HS-5 (cell line): ENCODE measurements at regions not wholly inside any gene's neighbourhood (a gene's known extent, or its start where the extent isn't known, plus 50 kb on each side); places are given as distances from the start of the nearest gene placed in this dataset.
"Not testable (repeated sequence)": the region's sequence is repeated elsewhere in the genome, so short reads cannot be mapped to it uniquely, and the experiment has no call there.

Experiments used
- DNase-seq: peaks from one replicate; pipeline ENCODE4 v3.0.0-alpha.2; 2012; ENCODE audit warnings: low read depth

DNA sequence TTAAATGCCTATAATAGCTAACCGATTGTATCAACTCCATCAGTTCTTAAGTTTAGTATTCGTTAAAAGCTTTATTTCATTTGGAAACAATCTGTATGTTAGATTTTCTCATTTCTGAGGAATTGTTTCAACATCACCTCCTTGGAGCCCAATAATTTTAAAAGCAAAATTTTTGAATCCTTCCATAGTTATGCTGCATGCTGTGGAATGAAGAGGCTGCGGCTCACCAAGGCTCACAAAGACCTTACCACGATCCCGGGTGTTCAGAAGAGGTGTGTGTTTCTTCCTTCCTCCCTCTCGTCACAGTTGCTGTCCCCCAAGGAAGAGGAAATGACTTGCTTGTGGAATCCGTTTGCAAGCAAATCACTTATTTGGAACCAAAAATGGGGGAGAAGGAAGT is 143.8 kb downstream of the FGF1 start:
- DNase-seq = no peak

DNA sequence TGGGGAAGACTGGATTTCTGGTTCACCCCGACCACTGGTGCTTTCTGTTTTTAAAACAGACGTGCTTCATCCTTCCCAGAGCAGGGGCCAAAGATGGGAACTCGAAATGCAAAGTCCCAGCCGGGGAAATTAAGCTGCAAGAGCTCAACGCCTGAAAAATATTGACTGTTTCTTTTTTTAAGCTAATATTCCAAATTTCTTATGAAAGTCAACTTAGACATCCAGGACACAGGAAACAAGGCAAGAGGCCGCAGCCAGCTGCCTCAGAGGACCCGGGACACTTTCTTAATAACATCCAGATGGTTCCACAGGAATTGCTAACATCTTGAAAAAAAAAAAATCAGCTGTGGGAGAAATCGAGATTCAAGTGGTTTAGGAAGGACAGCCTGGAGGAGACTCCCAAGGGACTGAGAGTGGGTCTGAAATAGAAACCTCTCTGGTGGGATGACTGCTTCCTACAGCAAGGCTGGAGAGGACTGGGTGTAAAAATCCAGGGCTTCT is 144.9 kb downstream of the FGF1 start:
- DNase-seq = peak; percentile 47

DNA sequence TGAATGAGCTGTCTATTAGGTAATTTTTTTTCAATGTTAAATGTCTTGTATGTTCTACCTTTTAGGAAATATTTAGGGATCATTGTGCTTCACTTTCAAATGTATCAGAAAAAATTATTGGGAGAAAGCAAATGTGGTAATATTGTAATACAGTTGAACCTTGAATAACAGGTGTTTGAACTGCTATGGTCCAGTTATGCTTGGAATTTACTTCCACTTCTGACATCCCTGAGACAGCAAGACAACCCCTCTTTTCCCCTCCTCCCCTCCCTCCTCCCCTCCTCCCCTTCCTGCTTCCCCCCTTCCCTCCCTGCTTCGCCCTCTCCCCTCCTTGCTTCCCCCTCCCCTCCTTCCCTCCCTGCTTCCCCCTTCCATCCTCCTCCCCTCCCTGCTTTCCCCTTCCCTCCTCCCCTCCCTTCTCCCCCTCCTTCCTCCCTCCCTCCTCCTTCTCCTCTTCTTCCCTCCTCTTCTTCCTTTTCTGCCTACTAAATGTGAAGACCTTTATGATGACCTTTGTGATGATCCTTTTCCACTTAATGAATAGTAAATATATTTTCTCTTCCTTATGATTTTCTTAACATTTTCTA is 146.6 kb downstream of the FGF1 start:
- DNase-seq = no peak

DNA sequence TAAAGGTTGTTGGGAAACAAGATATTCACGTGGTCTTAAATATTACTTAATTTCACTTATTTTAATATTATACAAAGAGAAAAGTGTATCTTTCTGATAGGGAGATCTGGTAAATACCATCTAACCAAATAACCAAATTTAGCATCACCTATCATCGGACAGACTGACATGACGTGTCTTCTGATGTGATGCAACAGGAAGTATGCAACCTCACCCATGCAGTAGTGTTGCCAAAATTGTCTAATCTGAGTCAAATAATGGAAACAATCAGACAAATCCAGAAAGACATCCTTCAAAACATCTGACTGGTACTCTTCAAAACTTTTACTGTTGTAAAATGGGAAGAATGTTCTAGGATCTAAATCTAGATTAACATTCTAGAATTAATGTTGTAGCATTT is 148.0 kb downstream of the FGF1 start:
- no peak for DNase-seq

DNA sequence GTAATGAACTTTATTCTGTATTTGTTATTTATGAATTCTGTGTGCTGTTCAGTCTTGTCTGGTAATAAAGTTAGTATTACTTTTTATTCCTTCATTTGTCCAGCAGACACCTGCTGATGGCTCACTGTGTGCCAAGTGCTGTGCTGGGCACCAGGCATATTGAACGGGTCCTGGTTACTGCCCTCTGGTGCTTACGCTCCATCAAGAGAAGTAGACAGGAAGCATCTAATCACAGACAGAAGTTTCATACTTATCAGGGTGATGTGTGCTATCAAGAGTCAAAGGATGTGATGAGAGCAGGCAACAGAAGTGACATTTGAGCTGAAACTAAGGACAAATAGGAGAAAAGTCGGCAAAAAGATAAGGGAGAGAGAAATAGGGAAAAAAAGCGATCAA is 153.1 kb downstream of the FGF1 start:
- no peak for DNase-seq

DNA sequence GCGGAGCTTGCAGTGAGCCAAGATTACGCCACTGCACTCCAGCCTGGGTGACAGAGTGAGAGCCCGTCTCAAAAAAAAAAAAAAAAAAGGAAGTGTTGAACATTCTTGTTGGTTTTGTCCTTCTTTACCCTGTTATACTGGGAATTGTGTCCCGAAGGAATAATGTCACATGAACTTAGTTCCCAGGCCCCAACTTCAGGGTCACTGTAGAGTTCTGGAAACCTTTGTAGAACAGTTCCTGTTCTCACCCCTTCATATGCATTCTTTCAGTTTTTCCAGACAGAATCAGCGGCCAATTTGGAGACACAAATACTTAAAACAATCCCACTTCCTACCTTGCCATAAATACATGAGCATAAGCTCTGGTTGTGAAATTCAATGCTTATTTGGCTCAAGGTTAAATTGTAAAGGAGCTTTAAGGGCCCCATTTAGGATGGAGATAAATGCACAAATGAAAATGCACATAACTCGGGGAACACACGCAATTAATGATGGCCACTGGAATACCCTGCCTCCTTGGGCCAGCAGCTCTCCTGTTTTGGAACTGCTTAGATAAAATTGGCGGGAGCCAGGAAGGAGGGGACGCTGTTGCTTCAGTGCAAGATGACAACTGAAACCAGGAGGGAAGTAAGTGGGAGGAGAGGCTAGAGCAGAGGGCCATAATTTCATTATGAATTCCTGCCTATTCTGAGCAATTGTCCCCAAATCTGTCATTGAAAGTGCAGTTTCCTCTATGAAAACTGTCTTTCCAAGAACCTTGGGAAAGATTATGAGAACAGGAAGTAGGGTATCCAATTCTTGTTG is 153.7 kb downstream of the FGF1 start:
- DNase-seq = no peak

DNA sequence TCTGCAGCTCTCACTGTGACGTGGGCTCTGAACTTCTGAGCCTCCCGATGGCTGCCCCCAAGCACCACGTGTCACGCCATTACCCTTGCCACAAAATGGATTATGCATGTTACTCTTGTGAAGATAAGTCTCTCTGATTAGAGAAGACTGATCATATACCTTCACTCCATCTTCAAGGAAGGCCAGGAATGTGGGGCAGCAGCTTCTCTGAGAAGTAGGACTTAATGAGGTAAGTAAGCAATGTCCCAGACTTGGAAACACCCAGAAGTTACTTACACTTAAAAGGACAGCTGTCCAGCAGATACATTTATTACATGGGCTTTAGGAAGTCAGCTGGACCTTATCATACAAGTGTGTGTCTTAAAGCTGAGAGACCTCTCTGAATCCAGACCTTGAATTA is 155.0 kb downstream of the FGF1 start:
- DNase-seq = no peak

DNA sequence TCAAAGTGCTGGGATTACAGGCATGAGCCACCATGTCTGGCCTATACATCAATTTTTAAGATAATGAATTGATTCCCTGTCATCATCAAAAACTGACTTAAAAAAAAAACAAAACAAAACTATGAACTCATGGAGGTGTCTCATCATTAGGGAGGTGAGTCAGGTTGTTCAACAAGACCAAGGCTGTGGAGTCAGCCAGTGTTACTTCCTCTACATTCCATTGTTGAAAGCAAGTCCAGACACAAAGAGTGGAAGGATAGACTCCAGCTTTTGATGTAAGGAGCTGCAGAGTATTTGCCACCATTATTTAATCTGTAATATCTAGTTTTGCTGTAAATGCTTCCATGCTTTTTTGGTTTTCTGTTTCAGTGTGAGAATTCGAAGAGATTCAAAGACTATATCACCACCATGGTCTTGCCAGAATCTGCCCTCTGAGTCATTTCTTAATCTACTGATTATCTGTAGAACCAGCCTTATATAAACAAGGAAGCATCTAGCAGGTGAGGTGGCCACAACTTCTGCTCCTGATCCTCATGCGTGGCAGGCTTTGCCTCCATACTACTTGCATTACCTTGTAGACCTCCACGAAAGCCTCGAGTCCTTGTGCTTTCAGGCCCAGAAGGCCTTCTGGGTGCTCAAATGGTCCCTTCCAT is 156.1 kb downstream of the FGF1 start:
- DNase-seq = peak; percentile 76

DNA sequence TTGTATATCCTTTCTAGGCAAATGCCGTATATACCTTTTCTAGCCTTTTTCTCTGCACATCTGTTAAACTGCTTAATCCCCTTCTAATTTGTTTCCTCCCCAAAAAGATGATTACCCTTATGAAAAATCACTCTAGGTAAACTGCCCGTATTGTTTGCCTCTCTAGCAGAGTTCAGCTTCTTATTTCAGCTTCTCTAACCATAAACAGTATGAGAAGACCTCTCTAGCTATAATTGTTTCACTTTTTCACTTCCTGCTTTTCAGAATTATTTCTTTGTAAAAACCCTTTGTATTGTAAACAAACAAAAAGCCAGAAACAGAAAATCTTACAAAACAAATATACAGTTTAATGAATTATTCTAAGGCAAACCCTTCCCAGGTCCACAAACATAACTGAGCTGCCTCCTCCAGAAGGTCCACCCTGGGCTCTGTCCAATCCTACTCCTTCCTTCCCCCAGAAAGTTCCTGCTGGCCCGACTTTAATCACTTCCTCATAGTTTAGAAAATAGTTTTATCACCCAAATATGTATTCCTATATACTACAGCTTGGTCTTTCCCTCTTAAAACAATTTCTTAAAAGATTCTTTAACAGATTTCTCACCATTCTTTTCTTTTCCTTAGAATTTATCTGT is 158.1 kb downstream of the FGF1 start:
- no peak for DNase-seq

DNA sequence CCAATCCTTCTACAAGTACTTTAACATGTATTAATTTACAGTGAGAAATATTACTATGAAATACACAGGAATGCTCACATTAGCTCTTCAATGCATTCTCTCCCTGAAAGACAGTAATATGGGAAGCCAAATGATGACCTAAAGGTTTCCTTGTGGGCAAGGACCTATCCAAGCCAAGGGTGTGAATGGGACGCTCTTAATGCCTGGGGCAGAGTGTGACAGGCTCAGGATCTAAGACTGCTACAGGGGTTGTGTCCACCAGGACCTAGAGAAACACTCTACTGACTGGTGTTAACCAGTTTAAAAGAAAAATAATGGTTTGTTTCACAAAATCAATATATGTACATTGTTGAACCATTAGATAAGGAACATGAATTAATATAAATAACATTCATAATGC is 158.7 kb downstream of the FGF1 start:
- no peak for DNase-seq

DNA sequence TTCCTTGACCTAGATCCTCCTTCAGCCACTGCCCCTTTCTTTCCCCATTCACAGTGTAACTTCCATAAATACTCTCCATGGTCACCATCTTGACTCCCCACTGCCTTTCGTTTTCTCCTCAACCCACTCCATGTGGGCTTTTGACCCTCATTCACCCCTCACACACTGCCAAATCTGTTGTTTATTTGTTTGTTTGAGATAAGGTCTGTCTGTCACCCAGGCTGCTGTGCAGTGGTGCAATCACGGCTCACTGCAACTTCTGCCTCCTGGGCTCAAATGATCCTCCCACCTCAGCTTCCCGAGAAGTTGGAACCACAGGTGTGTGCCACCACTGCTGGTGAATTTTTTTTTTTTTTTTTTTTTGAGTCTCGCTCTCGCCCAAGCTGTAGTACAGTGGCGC is 162.9 kb downstream of the FGF1 start:
- DNase-seq = no peak

DNA sequence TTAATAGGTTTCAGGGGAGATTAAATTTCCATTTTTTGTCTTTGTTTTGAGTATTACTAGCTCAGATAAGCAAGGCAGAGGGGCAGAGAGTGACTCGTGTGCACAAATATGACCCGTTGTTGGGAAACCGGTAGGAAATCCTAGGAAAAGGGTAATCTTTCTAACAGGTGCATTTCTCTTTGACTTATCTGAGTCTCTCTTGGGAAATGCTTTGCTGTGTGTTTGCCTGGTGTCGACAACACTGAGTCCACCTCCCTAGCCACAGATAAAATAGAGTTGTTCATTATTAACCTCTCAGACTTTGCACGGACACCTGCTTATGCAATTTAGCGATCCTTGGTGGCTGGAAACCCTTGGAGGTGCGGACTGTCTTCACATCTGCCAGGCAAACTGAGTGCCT is 164.2 kb downstream of the FGF1 start:
- DNase-seq = no peak

DNA sequence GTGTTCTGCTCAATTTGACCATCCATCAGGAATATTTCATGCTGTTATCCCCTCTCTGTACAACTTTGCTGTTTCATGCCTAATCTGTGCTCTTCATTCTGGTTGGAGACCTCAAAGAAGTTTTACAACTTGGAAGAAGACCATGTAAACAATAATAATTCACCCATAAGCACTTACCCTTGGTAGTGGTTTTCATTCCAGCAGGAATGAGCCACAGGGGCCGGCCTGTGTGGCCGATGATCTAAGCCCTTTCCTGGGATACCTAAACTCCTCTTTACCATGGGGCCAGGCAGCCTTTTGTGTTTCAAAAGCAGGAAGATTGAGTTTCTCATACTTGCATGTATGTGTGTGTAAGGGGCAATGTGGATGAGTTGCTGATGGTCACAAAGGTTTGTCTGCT is 165.0 kb downstream of the FGF1 start:
- no peak for DNase-seq

DNA sequence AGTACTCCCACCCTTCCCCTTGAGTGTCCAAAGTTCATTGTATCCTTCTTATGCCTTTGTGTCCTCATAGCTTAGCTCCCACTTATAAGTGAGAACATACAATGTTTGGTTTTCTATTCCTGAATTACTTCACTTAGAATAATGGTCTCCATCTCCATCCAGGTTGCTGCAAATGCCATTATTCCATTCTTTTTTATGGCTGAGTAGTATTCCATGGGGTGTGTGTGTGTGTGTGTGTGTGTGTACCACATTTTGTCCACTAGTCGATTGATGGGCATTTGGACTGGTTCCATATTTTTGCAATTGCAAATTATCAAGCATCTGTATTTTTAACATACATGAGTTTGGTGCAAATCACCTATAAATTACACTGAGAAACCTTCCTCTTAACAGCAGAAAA is 166.0 kb downstream of the FGF1 start:
- not testable (repeated sequence) for DNase-seq

DNA sequence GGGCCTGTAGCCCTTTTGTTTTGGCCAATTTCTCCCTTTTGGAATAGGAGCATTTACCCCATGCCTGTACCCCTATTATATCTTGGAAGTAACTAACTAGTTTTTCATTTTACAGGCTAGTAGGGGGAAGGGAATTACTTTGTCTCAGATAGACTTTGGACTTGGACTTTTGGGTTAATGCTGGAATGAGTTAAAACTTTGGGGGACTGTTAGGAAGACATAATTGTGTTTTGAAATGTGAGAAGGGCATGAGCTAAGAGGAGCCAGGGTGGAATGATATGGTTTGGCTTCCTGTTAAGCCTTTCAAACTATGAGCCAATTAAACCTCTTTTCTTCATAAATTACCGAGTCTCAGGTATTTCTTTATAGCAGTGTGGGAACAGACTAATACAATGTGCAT is 168.1 kb downstream of the FGF1 start:
- no peak for DNase-seq

DNA sequence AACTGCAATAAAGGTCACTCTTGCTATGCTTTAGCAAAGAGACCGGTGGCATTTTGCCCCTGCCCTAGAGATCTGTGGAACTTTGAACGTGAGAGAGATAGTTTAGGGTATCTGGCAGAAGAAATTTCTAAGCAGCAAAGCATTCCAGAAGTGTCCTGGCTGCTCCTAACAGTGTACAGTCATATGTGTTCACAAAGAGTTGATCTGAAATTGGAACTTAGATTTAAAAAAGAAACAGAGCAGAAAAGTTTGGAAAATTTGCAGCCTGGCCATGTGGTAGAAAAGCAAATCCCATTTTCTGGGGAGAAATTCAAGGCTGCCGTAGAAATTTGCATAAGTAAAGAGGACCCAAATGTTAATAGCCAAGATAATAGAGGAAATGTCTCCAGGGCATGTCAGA is 169.2 kb downstream of the FGF1 start:
- no peak for DNase-seq

DNA sequence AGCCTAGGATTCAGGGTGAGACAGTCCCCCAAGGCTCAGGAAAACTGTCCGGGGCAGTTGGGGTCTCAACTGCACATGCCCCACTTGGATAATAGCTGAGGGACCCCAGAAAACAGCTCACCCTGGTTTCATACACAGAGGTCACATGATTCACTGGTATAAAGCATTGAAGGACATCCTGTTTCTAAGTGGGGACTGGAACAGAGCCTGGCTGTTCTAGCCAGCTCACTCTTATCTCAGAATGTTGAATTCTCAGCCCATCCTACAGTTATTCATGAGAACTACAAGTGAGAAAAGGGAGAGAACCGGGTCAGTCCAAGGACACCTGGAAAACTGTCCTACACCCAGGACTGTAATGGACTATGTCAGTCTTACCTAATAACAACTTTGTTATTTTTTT is 170.9 kb downstream of the FGF1 start:
- DNase-seq = no peak

DNA sequence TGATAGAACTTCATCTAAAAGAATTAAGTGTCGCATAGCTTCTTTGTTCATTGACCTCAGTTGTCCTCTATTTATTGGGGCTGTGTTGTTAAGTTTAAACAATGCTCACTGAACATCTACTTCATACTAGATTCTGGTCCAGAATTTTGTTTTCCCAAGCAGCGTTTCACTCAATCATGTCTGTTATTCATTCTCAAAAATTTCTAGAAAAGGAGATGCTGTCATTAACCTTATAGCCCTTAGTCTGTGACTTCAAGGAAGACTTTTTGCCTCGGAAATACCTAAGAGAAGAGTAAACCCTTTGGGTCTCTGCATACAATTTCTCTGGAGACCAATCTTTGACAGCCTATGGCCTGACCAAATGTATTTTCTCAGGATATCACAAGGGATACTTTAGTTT is 171.7 kb downstream of the FGF1 start:
- no peak for DNase-seq

DNA sequence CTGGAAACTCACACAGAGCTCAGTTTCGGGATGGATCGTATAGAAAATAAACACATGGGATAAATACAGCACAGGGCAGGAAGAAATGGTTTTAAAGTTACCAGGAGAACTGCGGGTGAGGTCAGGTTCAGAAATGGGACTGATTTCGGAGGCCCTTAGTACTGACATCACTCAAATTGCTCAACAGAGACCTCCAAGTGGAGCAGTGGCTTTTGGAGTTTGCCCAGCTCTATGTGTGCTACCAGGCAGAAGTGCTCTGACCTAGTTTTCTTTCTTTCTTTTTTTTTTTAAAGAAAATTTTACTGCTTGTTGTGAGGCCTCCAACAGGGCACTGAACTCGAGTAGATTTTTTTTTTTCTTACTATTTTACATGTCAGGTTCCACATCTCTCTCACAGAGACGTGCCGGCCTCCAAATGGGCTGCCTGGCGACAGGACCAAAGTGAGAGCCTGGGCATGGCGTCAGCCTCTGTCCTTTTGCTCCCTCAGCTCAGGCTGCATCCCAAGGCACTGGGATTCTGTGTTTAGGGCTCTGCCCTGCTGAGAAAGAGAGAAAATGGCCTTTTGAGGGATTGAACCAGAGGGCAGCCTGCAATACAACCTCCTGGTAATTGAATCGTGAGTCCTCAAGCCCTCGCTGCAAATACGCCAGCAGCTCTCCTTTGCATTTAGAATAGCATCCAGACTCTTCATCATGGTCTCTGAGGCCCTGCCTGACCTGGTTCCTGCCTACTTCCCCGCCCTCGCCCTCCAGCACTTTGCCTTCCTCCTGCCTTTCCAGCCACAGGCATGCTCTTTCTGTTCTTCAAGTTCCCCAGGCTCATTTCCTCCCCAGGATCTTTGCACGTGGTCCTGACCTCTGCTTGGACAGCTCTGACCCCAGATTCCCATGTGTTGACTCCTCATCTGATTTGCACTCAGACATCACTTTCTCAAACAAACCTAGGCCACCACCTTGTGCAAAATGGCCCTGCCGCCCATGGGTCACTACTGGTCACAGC is 173.5 kb downstream of the FGF1 start:
- peak; percentile 72 for DNase-seq

DNA sequence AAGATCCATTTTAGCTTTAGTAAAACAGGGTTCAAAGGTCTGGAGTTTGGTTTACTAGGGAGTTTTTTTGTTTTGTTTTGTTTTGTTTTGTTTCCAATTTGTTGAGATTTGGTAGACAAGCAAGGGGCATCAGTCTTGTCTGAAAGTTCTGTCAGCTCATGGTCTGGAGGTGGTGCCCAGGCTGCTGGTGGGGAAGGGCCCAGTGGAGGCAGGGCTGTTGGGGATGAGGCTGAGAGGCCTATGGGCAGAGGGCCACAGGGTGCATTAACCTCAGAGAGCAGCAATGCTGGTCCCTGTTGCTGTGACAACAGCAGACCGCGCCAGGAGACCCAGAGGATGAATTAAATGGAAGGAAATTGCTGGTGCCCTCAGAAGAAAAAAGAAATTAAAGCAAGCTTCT is 174.5 kb downstream of the FGF1 start:
- DNase-seq = no peak

DNA sequence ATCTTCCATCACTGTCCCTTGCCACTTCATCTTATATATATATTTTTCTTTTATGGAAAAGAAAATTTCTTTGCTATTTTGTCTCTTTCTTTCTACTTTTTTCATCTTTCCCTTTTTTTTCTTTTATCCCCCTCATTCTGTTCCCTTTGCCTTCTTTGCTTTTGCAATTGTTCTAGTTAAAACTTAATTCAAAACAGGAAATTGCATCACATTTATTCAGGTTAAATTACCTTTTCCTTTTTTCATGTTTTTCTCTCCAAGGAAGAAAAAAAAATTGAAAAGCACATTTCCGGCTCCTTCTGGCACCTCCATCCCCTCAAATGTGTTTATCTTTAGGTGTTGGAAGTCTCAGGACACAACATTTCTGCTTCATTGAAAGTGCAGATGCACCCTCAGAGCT is 176.9 kb downstream of the FGF1 start:
- DNase-seq = no peak

DNA sequence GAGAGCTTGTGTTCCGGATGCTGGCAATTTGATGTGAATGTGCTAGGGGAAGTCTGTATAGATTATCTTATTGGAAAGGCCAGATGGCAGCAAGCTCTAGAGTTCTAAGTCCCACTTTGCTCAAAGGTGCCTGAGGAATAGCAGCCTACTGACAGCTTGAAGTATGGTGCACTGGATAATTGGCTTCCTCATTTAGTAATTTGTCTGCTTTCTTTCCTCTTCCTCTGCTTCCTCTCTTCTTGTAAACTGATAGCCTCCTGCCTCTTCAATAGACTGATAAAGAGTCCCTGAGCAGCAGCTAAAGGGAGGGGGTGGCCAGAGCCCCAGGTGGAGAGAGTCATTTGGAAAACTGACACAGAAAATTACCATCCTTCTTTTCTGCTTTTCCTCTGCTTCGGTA is 177.3 kb downstream of the FGF1 start:
- no peak for DNase-seq
